BLaER1 treated with 17β-estradiol and CSF1 and Interleukin-3, amounts not matched to agents 10 nM and 100 nM (cell line): ENCODE measurements at regions not wholly inside any gene's neighbourhood (a gene's known extent, or its start where the extent isn't known, plus 50 kb on each side); places are given as distances from the start of the nearest gene placed in this dataset.

Experiments
- H3K27ac ChIP-seq, 11 experiments: shearing (Covaris generic); formaldehyde crosslinking; 2 replicates each; pipeline ENCODE4 v1.8.1; 2022
- H3K27me3 ChIP-seq, 11 experiments: shearing (Covaris generic); formaldehyde crosslinking; 2 replicates each; pipeline ENCODE4 v1.8.1; 2022
- H3K36me3 ChIP-seq, 11 experiments: shearing (Covaris generic); formaldehyde crosslinking; 2 replicates each; pipeline ENCODE4 v1.8.1; 2022
- H3K4me1 ChIP-seq, 10 experiments: shearing (Covaris generic); formaldehyde crosslinking; 2 replicates each; pipeline ENCODE4 v1.8.1; 2022
- H3K4me2 ChIP-seq, 11 experiments: shearing (Covaris generic); formaldehyde crosslinking; 2 replicates each; pipeline ENCODE4 v1.8.1; 2022
- H3K4me3 ChIP-seq, 10 experiments: shearing (Covaris generic); formaldehyde crosslinking; 2 replicates each; pipeline ENCODE4 v1.8.1; 2022
- H3K9ac ChIP-seq, 11 experiments: shearing (Covaris generic); formaldehyde crosslinking; 2 replicates each; pipeline ENCODE4 v1.8.1; 2022
- H3K9me3 ChIP-seq, 11 experiments: shearing (Covaris generic); formaldehyde crosslinking; replicated peaks in 1 of 11; 2 replicates each; pipeline ENCODE4 v1.8.1; 2022
- H4K20me1 ChIP-seq, 11 experiments: shearing (Covaris generic); formaldehyde crosslinking; 2 replicates each; pipeline ENCODE4 v1.8.1; 2022
- Cebpa-rat ChIP-seq, 11 experiments: shearing (Covaris generic); IDR thresholded peaks; 2 replicates each; pipeline ENCODE4 v1.8.1; 2022

DNA sequence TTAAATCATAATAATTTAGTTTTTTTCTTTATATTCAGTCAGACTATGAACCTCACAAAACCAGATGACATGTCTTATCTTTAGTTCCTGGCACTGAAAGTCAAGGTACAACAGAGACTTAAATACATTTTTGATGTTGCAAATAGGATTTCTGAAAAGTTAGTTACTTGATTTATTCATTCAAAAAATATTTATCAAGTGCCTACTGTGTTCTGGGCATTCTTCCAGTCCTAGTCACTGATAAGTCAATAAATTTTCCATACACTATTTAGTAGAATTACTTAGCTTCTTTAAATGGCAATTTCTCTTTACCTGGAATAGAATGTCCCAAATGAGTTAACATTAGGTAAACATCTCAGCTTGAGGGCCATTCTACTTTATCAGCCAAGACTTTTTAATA, 938.3 kb upstream of the PCDH9 start:
- Histone ChIP-seq H3K27me3 (no peaks in the 10 kb centered on the region), H3K4me1 (peaks cover 0 to 9% (median 0%) of the 10 kb centered on the region in 10 experiments; a peak in 8 of 20 replicates), H3K4me3 (no peak overlapping the region), H4K20me1 (no peaks in the 10 kb centered on the region), H3K9me3 (peaks cover 12 to 16% (median 13%) of the 10 kb centered on the region in 11 experiments), H3K4me2 (no peak overlapping the region), H3K27ac (no peak overlapping the region), H3K36me3 (peaks cover 0 to 5% (median 0%) of the 10 kb centered on the region in 11 experiments; a peak in 1 of 22 replicates), H3K9ac (no peak overlapping the region)
- no peak for TF ChIP-seq Cebpa-rat (IDR thresholded peaks at IDR 0.05)

DNA sequence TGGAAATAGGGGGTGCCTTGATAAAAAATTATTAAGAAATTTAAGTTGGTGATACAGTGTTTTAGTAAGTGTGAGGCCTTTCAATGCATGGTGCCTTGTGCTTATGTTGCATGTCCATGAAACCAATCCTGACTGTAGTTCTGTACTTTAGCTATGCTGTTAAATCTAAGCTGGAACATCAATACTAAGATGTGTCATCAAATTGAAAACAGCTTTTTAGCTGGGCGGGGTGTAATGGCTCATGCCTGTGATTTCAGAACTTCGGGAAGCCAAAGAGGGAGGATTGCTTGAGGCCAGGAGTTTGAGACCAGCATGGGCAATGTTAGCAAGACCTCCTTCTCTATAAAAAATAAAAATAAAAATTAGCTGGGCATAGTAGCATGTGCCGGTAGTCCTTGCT, 930.3 kb upstream of the PCDH9 start:
- Histone ChIP-seq H3K9me3 (no peaks in the 10 kb centered on the region), H3K27ac (no peak overlapping the region), H4K20me1 (no peaks in the 10 kb centered on the region), H3K36me3 (no peaks in the 10 kb centered on the region), H3K4me1 (no peaks in the 10 kb centered on the region), H3K4me3 (no peak overlapping the region), H3K9ac (no peak overlapping the region), H3K4me2 (no peak overlapping the region), H3K27me3 (no peaks in the 10 kb centered on the region)
- TF ChIP-seq Cebpa-rat (IDR thresholded peaks at IDR 0.05) = no peak

DNA sequence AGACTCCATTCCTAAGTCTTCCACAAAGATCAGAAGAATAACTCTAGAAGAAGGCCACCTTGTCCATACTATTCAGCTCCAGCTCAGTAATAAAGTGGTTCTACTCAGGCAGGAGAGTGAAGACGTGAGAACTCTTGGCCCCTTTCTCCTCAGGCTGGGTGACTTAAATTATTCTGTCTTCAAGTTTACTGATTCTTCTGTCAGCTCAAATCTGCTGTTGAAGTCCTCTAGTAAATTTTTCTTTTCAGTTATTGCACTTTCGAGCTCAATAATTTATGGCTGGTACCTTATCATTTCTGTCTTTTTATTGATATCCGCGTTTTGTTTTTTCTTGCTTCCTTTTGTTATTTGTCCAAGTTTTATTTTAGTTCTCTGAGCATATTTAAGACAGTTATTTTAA, 922.3 kb upstream of the PCDH9 start:
- Histone ChIP-seq H3K4me3 (no peak overlapping the region), H3K27me3 (no peaks in the 10 kb centered on the region), H3K27ac (no peak overlapping the region), H3K36me3 (no peaks in the 10 kb centered on the region), H3K4me2 (no peak overlapping the region), H4K20me1 (no peaks in the 10 kb centered on the region), H3K4me1 (no peaks in the 10 kb centered on the region), H3K9ac (no peak overlapping the region), H3K9me3 (peaks cover 0 to 9% (median 0%) of the 10 kb centered on the region in 11 experiments; a peak in 2 of 22 replicates)
- no peak for TF ChIP-seq Cebpa-rat (IDR thresholded peaks at IDR 0.05)

DNA sequence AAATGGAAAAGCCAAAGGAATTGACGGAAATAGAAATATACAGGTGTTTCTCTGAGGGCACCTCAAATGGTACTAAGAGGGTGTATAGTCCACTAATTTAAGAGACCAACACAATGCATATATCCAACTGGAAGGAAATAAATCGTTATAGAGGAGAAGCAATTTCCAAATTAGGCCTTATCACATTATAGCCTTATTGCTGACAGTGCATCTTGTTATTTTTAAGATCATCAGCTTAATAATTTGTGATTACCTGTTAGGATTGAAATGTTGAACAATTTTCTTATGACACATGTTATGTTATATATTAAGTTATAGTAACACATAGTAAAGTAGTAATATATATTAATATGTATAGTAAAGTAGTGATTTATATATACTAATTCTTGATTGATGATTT, 915.7 kb upstream of the PCDH9 start:
- no peaks in the 10 kb centered on the region for H3K9me3 ChIP-seq
- no peaks in the 10 kb centered on the region for H3K4me1 ChIP-seq
- no peak for TF ChIP-seq Cebpa-rat (IDR thresholded peaks at IDR 0.05)
- H4K20me1 ChIP-seq = no peaks in the 10 kb centered on the region
- no peak overlapping the region for H3K4me3 ChIP-seq
- no peaks in the 10 kb centered on the region for H3K36me3 ChIP-seq
- H3K9ac ChIP-seq = no peak overlapping the region
- H3K27ac ChIP-seq = no peak overlapping the region
- H3K4me2 ChIP-seq = no peak overlapping the region
- H3K27me3 ChIP-seq = no peaks in the 10 kb centered on the region

DNA sequence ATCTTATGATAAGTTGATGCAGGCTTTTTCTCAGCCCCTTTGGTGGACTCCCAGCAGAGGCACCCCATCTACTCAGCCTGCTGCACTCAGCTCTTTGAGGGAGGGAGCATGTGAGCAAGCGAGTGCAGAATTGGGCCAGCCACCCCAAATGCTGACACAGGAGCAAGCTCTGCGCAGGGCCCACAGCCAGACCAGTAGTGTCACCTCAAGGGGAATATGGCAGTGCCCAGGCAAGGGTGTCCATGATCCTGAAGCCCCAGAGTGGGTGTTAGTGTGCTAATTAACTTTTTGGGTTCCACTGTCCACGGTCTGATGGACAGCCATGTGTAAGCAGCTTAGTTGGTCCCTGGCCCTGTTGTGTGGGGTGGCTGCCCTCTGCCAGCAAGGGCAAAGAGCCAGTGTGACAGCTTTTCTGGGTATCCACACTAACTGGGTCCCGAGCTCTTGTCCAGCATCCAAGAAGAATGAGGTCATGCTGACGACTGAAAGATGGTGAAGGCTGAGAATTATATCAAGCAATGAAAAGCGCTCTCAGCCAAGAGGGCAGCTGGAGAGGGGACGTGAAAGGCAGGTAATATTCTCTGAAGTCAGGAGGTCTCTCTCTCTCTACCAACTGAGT, 898.3 kb upstream of the PCDH9 start:
- no peak overlapping the region for H3K9ac ChIP-seq
- no peaks in the 10 kb centered on the region for H3K27me3 ChIP-seq
- H4K20me1 ChIP-seq = no peaks in the 10 kb centered on the region
- no peak overlapping the region for H3K4me2 ChIP-seq
- H3K36me3 ChIP-seq = no peaks in the 10 kb centered on the region
- no peak for TF ChIP-seq Cebpa-rat (IDR thresholded peaks at IDR 0.05)
- H3K4me3 ChIP-seq = no peak overlapping the region
- H3K4me1 ChIP-seq = no peaks in the 10 kb centered on the region
- no peak overlapping the region for H3K27ac ChIP-seq
- no peaks in the 10 kb centered on the region for H3K9me3 ChIP-seq

DNA sequence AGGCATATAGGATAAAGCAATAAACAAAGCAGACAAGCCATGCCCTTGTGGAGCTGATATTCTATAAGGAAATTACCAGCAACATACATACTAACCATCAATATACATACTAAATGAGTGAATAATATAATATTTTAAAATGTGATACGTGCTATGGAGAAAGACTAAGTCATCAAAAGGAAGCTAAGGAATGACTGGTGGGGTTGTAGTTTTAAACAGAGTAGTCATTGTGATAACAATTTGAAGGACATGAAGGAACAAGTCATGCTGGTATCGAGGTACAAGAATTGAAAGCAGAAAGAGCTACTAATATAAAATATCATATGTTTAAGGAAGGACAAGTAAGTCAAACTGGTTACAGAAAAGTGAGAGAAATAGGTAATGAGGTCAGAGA, 894.9 kb upstream of the PCDH9 start:
- no peak overlapping the region for H3K27ac ChIP-seq
- no peak overlapping the region for H3K4me2 ChIP-seq
- H3K9ac ChIP-seq = no peak overlapping the region
- no peaks in the 10 kb centered on the region for H3K4me1 ChIP-seq
- no peaks in the 10 kb centered on the region for H3K9me3 ChIP-seq
- no peaks in the 10 kb centered on the region for H4K20me1 ChIP-seq
- no peak for TF ChIP-seq Cebpa-rat (IDR thresholded peaks at IDR 0.05)
- H3K27me3 ChIP-seq = no peaks in the 10 kb centered on the region
- no peak overlapping the region for H3K4me3 ChIP-seq
- H3K36me3 ChIP-seq = no peaks in the 10 kb centered on the region

DNA sequence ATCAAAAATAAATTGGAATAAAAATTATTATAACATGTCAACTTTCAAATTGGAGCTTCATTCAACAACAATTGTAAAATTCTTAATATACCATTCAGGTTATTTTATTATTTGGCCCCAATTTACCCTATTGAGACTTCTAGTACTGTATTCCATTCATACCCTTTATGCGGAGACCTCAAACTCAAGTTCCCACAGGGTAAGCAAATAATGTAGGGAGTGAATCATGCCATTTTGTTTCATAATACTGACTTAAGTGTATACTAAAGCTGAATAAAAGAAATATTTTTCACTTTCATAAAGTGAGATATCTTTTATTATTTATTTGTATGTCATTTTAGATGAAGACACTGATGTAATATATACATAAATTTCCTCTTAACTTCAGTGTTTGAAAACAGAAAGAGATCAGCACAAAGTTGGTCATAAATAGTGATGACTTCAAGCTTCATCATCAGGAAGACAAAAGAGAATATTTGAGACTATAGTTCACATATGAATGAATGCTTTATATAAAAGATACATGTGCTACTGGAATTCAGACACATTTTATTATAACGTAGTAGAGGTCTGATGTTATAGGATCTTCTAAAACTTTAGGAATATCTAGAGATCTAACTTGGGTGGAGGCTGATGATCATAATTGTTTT, 894.4 kb upstream of the PCDH9 start:
- no peak overlapping the region for H3K27ac ChIP-seq

DNA sequence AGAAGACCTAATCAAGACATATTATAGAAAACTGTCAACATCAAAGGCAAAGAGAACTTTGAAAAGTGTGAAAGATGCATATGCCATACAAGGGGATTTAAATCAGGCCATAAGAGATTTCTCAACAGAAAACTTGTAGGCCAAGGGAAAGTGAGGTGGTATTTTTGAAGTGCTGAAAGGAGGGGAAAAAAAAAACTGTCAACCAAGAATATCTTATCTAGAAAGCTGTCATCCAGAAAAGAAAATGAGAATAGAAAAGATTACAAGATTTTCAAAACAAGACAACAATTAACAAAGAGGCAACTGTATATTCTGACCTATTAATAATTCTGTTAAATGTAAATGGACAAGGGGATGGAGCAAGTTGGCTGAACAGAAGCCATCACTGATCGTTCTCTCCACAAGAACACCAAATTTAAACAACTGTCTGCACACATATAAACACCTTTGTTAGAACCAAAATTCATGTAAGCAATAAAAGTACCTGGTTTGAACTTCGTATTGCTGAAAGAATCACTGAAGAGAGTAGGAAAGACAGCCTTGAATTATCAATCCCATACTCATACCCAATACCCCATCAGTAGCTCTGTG, 880.1 kb upstream of the PCDH9 start:
- no peak overlapping the region for H3K4me2 ChIP-seq
- H4K20me1 ChIP-seq = no peaks in the 10 kb centered on the region
- H3K9me3 ChIP-seq = peaks cover 10 to 41% (median 28%) of the 10 kb centered on the region in 11 experiments; a peak in 21 of 22 replicates
- no peak for TF ChIP-seq Cebpa-rat (IDR thresholded peaks at IDR 0.05)
- no peak overlapping the region for H3K9ac ChIP-seq
- no peak overlapping the region for H3K27ac ChIP-seq
- H3K4me3 ChIP-seq = no peak overlapping the region
- no peaks in the 10 kb centered on the region for H3K27me3 ChIP-seq
- no peaks in the 10 kb centered on the region for H3K36me3 ChIP-seq
- H3K4me1 ChIP-seq = no peaks in the 10 kb centered on the region

More for the DNA sequence above, 894.4 kb upstream of the PCDH9 start:
- no peak for TF ChIP-seq Cebpa-rat (IDR thresholded peaks at IDR 0.05)
- no peak overlapping the region for H3K4me3 ChIP-seq
- H3K4me2 ChIP-seq = no peak overlapping the region
- H4K20me1 ChIP-seq = no peaks in the 10 kb centered on the region
- no peaks in the 10 kb centered on the region for H3K9me3 ChIP-seq
- H3K4me1 ChIP-seq = no peaks in the 10 kb centered on the region
- H3K9ac ChIP-seq = no peak overlapping the region
- no peaks in the 10 kb centered on the region for H3K27me3 ChIP-seq
- no peaks in the 10 kb centered on the region for H3K36me3 ChIP-seq

DNA sequence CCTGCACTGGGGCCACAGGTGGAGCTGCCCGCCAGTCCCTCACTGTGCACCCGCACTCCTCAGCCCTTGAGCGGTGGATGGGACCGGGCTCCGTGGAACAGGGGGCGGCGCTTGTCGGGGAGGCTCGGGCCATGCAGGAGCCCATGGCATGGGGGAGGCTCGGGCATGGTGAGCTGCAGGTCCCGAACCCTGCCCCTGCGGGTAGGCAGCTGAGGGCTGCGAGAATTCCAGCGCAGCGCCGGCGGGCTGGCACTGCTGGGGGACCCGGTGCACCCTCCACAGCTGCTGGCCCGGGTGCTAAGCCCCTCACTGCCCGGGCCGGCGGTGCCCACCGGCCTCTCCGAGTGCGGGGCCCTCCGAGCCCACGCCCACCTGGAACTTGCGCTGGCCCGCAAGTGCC, 877.5 kb upstream of the PCDH9 start:
- Histone ChIP-seq H4K20me1 (no peaks in the 10 kb centered on the region), H3K4me3 (no peak overlapping the region), H3K36me3 (no peaks in the 10 kb centered on the region), H3K9ac (no peak overlapping the region), H3K27me3 (no peaks in the 10 kb centered on the region), H3K4me1 (no peaks in the 10 kb centered on the region), H3K27ac (no peak overlapping the region), H3K9me3 (peaks cover 10 to 47% (median 28%) of the 10 kb centered on the region in 11 experiments; a peak in 21 of 22 replicates), H3K4me2 (no peak overlapping the region)
- TF ChIP-seq Cebpa-rat (IDR thresholded peaks at IDR 0.05) = no peak
